KMS-11 (cell line): ENCODE measurements at regions not wholly inside any gene's neighbourhood (a gene's known extent, or its start where the extent isn't known, plus 50 kb on each side); places are given as distances from the start of the nearest gene placed in this dataset.

Source experiments
- H2AFZ ChIP-seq: fragments of 200-600 bp; sonication (generic); 2 replicates; pipeline ENCODE4 v1.6.1; 2016; ENCODE audit warnings: antibody characterized with exemption, mixed run types, low read depth
- H3K27ac ChIP-seq: fragments of 200-600 bp; sonication (generic); 2 replicates; pipeline ENCODE4 v1.6.1; 2016; ENCODE audit warnings: mild to moderate bottlenecking, mixed run types
- H3K27me3 ChIP-seq: fragments of 200-600 bp; sonication (generic); 2 replicates; pipeline ENCODE4 v1.6.1; 2017; ENCODE audit warnings: mild to moderate bottlenecking, low read depth, mixed run types, moderate library complexity; ENCODE audit not compliant: insufficient read depth
- H3K36me3 ChIP-seq: fragments of 200-600 bp; sonication (generic); 2 replicates; pipeline ENCODE4 v1.6.1; 2017; ENCODE audit warnings: mild to moderate bottlenecking, mixed run types; ENCODE audit not compliant: insufficient read depth
- H3K4me1 ChIP-seq: fragments of 200-600 bp; sonication (generic); 2 replicates; pipeline ENCODE4 v1.6.1; 2016; ENCODE audit warnings: mild to moderate bottlenecking, low read depth, mixed run types; ENCODE audit not compliant: poor library complexity, severe bottlenecking
- H3K4me2 ChIP-seq: fragments of 200-600 bp; sonication (generic); 2 replicates; pipeline ENCODE4 v1.7.0; 2016; ENCODE audit warnings: mild to moderate bottlenecking, mixed run types
- H3K4me3 ChIP-seq: fragments of 200-600 bp; sonication (generic); IDR thresholded peaks from 2 replicates; pipeline ENCODE4 v1.6.1; 2017; ENCODE audit warnings: low read depth, low read length, mixed read lengths; ENCODE audit not compliant: insufficient read depth
- H3K79me2 ChIP-seq: fragments of 200-600 bp; sonication (generic); 2 replicates; pipeline ENCODE4 v1.6.1; 2016; ENCODE audit warnings: low read depth, mixed run types; ENCODE audit not compliant: insufficient read depth
- H3K9ac ChIP-seq: fragments of 200-600 bp; sonication (generic); 2 replicates; pipeline ENCODE4 v1.6.1; 2016; ENCODE audit warnings: mild to moderate bottlenecking, mixed run types
- H4K20me1 ChIP-seq: fragments of 200-600 bp; sonication (generic); 2 replicates; pipeline ENCODE4 v1.6.1; 2016; ENCODE audit warnings: mild to moderate bottlenecking, mixed run types; ENCODE audit not compliant: insufficient read depth
- TF ChIP-seq, protein P1 (sequence below): fragments of 200-600 bp; sonication (generic); conservative IDR thresholded peaks from 2 replicates; pipeline ENCODE4 v1.6.1; 2017; ENCODE audit warnings: low read depth, mild to moderate bottlenecking, antibody characterized with exemption, low read length, moderate library complexity, mixed read lengths

DNA sequence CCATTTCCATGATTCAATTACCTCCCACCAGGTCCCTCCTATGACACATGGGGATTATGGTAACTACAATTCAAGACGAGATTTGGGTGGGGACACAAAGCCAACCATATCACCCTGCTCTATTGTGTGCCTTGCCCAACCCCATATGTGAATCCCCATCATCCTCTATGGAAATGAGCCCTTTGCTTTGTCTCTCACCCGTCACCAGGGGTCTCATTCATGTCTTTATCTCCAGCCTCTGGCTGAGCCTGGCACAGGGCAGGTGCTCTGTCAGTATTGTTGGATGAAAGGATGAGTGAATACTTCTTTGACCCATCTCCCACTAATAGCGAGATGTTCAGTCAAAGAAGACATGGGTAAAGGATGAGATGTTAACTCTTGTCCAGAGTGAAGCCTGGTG lies 116.6 kb upstream of the LGALSL start:
- Histone ChIP-seq H3K27me3 (no peaks in the 10 kb centered on the region), H3K27ac (no peak overlapping the region), H3K36me3 (no peaks in the 10 kb centered on the region)

DNA sequence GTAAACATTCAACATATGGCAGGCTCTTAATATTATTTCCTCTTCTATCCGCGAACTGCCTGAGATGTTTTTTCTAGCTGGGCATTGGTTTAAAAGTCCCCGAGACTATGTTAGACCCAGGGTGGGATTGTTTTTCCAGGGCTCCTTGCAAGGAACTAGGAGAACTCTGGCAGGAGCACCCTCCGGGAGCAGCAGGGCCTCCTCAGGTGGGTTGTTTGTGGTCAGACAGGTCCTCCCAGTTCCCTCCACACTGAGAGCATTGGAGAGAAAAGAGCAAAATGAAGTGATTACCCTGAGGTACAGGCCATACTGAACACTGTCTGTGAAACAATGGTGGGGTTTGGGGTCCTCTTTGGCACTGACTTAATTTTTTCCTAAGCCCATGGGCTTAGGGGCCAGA lies 115.9 kb upstream of the LGALSL start:
- H3K79me2 ChIP-seq = no peaks in the 10 kb centered on the region
- peaks cover 27% of the 10 kb centered on the region for H3K4me1 ChIP-seq
- no peak overlapping the region for H3K4me3 ChIP-seq
- H3K9ac ChIP-seq = no peak overlapping the region
- no peaks in the 10 kb centered on the region for H3K27me3 ChIP-seq
- TF ChIP-seq, protein P1, sequence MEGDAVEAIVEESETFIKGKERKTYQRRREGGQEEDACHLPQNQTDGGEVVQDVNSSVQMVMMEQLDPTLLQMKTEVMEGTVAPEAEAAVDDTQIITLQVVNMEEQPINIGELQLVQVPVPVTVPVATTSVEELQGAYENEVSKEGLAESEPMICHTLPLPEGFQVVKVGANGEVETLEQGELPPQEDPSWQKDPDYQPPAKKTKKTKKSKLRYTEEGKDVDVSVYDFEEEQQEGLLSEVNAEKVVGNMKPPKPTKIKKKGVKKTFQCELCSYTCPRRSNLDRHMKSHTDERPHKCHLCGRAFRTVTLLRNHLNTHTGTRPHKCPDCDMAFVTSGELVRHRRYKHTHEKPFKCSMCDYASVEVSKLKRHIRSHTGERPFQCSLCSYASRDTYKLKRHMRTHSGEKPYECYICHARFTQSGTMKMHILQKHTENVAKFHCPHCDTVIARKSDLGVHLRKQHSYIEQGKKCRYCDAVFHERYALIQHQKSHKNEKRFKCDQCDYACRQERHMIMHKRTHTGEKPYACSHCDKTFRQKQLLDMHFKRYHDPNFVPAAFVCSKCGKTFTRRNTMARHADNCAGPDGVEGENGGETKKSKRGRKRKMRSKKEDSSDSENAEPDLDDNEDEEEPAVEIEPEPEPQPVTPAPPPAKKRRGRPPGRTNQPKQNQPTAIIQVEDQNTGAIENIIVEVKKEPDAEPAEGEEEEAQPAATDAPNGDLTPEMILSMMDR = no peak
- no peaks in the 10 kb centered on the region for H4K20me1 ChIP-seq
- no peak overlapping the region for H3K27ac ChIP-seq
- H3K36me3 ChIP-seq = no peaks in the 10 kb centered on the region
- H3K4me2 ChIP-seq = peak overlapping the region; percentile 61; the same call in 1 of the 2 replicates
- H2AFZ ChIP-seq = no peak overlapping the region

More for the DNA sequence above, 116.6 kb upstream of the LGALSL start:
- Histone ChIP-seq H3K9ac (no peak overlapping the region), H4K20me1 (no peaks in the 10 kb centered on the region), H3K4me3 (no peak overlapping the region), H3K4me1 (peaks cover 27% of the 10 kb centered on the region), H3K79me2 (no peaks in the 10 kb centered on the region), H2AFZ (no peak overlapping the region), H3K4me2 (no peak overlapping the region)
- TF ChIP-seq, protein P1 = no peak

DNA sequence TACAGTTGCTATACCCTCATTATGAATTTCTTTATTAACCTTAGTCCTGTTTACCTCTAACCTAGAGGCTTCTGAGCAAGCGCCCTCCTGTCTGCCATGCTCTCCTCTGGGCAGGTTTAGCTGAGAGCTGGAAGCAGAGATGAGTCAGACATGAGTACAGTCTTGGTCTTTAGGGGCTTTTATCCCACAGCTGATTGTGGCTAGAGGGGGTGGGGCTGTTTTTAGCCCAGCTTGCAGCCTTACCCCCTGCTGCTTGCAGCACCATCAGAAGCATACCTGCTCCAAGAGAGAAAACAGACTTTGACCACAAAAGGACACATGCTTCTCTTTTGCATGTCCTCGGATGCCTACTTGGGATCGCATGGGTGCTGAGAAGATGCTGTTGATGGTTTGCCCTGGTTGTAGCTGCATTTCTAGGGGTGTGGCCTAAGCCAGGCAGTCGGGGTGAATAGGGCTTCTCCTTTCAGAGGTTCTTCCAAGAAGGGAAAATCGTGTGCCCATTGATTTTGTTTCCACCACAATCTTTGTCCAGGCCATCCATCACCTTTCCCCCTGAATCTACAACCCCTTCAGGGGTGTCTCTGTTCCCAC lies 115.0 kb upstream of the LGALSL start:
- H3K9ac ChIP-seq = peak overlapping the region; percentile 17; the same call in 1 of the 2 replicates
- H3K27me3 ChIP-seq = no peaks in the 10 kb centered on the region
- H3K4me1 ChIP-seq = peaks cover 27% of the 10 kb centered on the region
- peak overlapping the region; percentile 61 for H3K4me2 ChIP-seq
- H3K4me3 ChIP-seq = peak overlapping the region; percentile 42
- TF ChIP-seq, protein P1 = no peak
- H3K36me3 ChIP-seq = no peaks in the 10 kb centered on the region
- H3K79me2 ChIP-seq = no peaks in the 10 kb centered on the region
- peak overlapping the region; percentile 14 for H2AFZ ChIP-seq
- H4K20me1 ChIP-seq = no peaks in the 10 kb centered on the region
- peak overlapping the region; percentile 29; the same call in 1 of the 2 replicates for H3K27ac ChIP-seq

DNA sequence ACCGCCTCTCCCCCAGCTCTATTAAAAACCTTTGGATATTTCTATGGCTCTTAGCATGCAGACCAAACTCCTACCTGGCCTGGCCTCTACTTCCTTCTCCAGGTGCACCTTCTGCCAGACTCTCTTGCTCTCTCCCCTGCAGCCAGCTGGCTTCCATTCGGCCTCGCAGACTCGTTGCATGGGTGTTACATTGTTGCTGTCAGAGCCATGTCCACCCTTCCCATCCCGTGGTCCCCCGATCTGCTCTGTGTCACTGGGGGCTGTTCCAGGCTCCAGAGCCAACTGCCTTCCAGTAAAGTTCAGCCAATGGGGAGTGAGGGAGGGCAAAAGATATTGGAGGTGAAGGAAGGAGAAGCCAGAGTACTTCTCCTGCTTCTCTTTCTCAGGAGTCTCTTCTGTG lies 112.5 kb upstream of the LGALSL start:
- H3K36me3 ChIP-seq = no peaks in the 10 kb centered on the region
- TF ChIP-seq, protein P1 = no peak
- H3K9ac ChIP-seq = no peak overlapping the region
- no peak overlapping the region for H3K4me3 ChIP-seq
- H3K79me2 ChIP-seq = no peaks in the 10 kb centered on the region
- no peak overlapping the region for H2AFZ ChIP-seq
- H3K4me2 ChIP-seq = no peak overlapping the region
- H4K20me1 ChIP-seq = no peaks in the 10 kb centered on the region
- no peak overlapping the region for H3K27ac ChIP-seq
- H3K27me3 ChIP-seq = no peaks in the 10 kb centered on the region
- peaks cover 27% of the 10 kb centered on the region for H3K4me1 ChIP-seq
